ENCODE measurements at regions not wholly inside any gene's neighbourhood (a gene's known extent, or its start where the extent isn't known, plus 50 kb on each side); places are given as distances from the start of the nearest gene placed in this dataset.

DNA sequence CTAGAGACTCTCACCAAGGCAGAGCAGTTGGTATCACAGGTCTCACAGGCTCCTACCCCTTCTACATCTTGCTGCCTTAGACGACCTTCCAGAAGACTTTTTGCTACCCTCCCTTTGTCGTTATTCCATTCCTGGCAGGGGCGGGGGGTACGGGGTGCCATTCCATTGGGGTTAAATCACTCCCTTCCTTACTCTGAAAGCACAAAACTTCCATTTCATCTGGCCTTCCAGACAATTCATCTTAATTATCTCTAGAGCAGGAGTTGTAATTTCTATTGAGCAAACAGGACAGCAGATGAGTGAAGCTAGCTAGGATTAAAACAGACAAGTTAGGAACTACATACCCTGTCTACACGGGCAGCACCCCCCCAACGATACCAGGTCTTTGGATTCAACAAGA lies 276.2 kb upstream of the TANK start:
- no peak overlapping the region for H3K27ac Mint-ChIP-seq
- no peaks in the 10 kb centered on the region for H3K9me3 ChIP-seq (ENCODE audit: control insufficient read depth, insufficient read depth, low read length)
- H3K36me3 ChIP-seq (ENCODE audit: control insufficient read depth, insufficient read depth, low read length) = no peaks in the 10 kb centered on the region
- DNase-seq = no peak
- H3K9me3 Mint-ChIP-seq = no peaks in the 10 kb centered on the region
- peaks cover 0 to 3% of the 10 kb centered on the region in 2 donors for H3K27me3 Mint-ChIP-seq (ENCODE audit: low read depth in 2 of 2)
- H3K4me3 Mint-ChIP-seq = no peak overlapping the region
- no peak for ATAC-seq
- TF ChIP-seq, protein P1, sequence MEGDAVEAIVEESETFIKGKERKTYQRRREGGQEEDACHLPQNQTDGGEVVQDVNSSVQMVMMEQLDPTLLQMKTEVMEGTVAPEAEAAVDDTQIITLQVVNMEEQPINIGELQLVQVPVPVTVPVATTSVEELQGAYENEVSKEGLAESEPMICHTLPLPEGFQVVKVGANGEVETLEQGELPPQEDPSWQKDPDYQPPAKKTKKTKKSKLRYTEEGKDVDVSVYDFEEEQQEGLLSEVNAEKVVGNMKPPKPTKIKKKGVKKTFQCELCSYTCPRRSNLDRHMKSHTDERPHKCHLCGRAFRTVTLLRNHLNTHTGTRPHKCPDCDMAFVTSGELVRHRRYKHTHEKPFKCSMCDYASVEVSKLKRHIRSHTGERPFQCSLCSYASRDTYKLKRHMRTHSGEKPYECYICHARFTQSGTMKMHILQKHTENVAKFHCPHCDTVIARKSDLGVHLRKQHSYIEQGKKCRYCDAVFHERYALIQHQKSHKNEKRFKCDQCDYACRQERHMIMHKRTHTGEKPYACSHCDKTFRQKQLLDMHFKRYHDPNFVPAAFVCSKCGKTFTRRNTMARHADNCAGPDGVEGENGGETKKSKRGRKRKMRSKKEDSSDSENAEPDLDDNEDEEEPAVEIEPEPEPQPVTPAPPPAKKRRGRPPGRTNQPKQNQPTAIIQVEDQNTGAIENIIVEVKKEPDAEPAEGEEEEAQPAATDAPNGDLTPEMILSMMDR (IDR thresholded peaks at IDR 0.05) = no peak
- H3K27ac ChIP-seq (ENCODE audit: low read length) = no peak overlapping the region
- WGBS (ENCODE audit: insufficient coverage) = 93% methylated on average over 6 of the region's 6 CpGs
- H3K4me1 Mint-ChIP-seq = no peaks in the 10 kb centered on the region
- no peaks in the 10 kb centered on the region for H3K27me3 ChIP-seq (ENCODE audit: control insufficient read depth, insufficient read depth, low read length)
- no peaks in the 10 kb centered on the region for H3K4me1 ChIP-seq (ENCODE audit: control insufficient read depth, insufficient read depth, low read length)
- H3K36me3 Mint-ChIP-seq = no peaks in the 10 kb centered on the region
- intact Hi-C loops (cut with micrococcal nuclease) = no loop called here
- no peak overlapping the region for H3K4me3 ChIP-seq (ENCODE audit: low read length)

DNA sequence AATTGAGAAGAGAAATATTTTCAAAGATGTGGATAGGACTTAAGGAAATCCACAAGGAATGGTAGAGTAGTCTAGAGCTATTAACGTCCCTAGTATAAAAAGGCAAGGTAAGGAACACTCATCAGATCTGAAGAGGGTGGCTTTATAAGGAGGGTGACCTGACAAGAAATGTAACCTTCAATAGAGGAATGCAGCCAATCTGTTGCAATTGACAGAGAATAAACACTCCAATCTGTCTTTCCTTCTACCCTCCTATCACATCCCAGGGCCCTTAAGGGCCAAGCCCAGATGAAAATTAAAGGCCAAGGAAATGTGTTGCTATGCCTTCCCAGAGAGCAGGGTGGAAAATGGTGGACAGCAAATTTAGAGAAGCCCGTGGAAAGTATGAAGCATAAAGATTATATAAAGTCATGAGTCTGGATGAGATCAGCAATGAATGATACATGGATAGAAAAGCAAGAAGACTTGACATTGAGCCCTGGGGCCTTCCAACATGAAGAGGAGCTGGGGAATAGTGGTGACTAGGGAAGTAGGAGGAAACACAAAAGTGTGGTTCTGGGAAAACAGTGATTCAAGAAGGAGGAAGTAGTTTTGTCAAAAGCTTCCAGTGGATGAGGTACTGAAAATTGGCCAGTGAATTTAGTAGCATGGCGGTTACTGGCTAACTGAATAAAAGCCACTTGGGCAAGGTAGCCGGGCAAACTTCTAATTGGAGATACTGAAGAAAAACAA lies 270.6 kb upstream of the TANK start:
- Histone ChIP-seq H3K9me3 (ENCODE audit: control insufficient read depth, insufficient read depth, low read length) (no peaks in the 10 kb centered on the region), H3K36me3 (ENCODE audit: control insufficient read depth, insufficient read depth, low read length) (no peaks in the 10 kb centered on the region), H3K4me1 (ENCODE audit: control insufficient read depth, insufficient read depth, low read length) (no peaks in the 10 kb centered on the region), H3K27ac (ENCODE audit: low read length) (no peak overlapping the region), H3K4me3 (ENCODE audit: low read length) (no peak overlapping the region), H3K27me3 (ENCODE audit: control insufficient read depth, insufficient read depth, low read length) (no peaks in the 10 kb centered on the region)
- Mint-ChIP-seq H3K4me3 (no peak overlapping the region), H3K36me3 (no peaks in the 10 kb centered on the region), H3K27me3 (ENCODE audit: low read depth in 2 of 2) (no peaks in the 10 kb centered on the region), H3K4me1 (no peaks in the 10 kb centered on the region), H3K9me3 (no peaks in the 10 kb centered on the region), H3K27ac (no peak overlapping the region)
- 91% methylated on average over 4 of the region's 4 CpGs for WGBS (ENCODE audit: insufficient coverage)
- intact Hi-C loops (cut with micrococcal nuclease) = no loop called here
- ATAC-seq (no peak), DNase-seq (no peak)
- TF ChIP-seq, protein P1 (IDR thresholded peaks at IDR 0.05) = no peak

DNA sequence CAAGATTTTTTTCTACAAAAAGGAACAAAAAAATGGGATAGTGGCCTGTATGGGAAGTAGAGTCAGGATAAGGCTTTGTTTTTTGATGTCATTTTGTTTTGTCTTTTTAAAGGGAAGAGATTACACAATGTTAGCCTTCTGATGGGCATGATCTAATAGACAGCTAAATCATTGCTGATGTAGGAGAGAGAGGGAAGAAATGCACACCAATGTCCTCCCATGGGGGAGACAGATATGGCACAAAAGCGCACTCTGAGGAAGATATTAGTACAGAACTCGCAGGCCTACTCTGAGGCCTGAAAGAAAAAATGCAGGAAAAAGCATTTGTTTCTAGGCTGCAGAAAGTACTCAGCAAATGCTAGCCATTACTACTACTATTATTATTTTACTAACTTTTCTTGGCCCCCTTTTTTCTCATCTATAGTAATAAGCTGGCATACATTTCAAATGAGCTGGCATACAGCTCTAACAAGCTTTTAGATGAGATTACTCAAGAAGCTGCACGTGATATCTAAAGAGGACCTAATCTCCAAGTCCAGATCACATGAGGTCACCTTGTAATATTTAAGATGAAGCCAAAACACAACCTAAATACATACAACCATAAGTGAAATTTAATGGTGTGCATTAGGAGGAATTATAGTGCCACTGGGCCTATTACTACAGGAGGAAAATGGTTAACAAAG lies 269.4 kb upstream of the TANK start:
- no peaks in the 10 kb centered on the region for H3K27me3 Mint-ChIP-seq (ENCODE audit: low read depth in 2 of 2)
- no peaks in the 10 kb centered on the region for H3K4me1 ChIP-seq (ENCODE audit: control insufficient read depth, insufficient read depth, low read length)

More for the DNA sequence above, 269.4 kb upstream of the TANK start:
- Mint-ChIP-seq H3K4me1 (no peaks in the 10 kb centered on the region), H3K9me3 (no peaks in the 10 kb centered on the region), H3K27ac (no peak overlapping the region), H3K36me3 (no peaks in the 10 kb centered on the region), H3K4me3 (no peak overlapping the region)
- H3K27ac ChIP-seq (ENCODE audit: low read length) = no peak overlapping the region
- H3K4me3 ChIP-seq (ENCODE audit: low read length) = no peak overlapping the region
- no peaks in the 10 kb centered on the region for H3K27me3 ChIP-seq (ENCODE audit: control insufficient read depth, insufficient read depth, low read length)
- no peaks in the 10 kb centered on the region for H3K36me3 ChIP-seq (ENCODE audit: control insufficient read depth, insufficient read depth, low read length)
- ATAC-seq (no peak), DNase-seq (no peak)
- TF ChIP-seq, protein P1 (IDR thresholded peaks at IDR 0.05) = no peak
- WGBS (ENCODE audit: insufficient coverage) = 91% methylated on average over 3 of the region's 3 CpGs
- intact Hi-C loops (cut with micrococcal nuclease) = no loop called here
- H3K9me3 ChIP-seq (ENCODE audit: control insufficient read depth, insufficient read depth, low read length) = no peaks in the 10 kb centered on the region

Data from natural killer cell (primary cell).